ENCODE measurements at regions not wholly inside any gene's neighbourhood (a gene's known extent, or its start where the extent isn't known, plus 50 kb on each side); places are given as distances from the start of the nearest gene placed in this dataset.

- H3K27me3 ChIP-seq (ENCODE audit: insufficient read depth, low read depth, low read length) = no peaks in the 10 kb centered on the region
These were observed 286.0 kb downstream of the NPHP4 start for GRCh38 chr1:5706239-5706638.

GRCh38 chr1:5705751-5706150 is 286.5 kb downstream of the NPHP4 start:
- Histone ChIP-seq H3K9me2 (ENCODE audit: insufficient read depth, low read length) (no peaks in the 10 kb centered on the region), H3K36me3 (ENCODE audit: insufficient read depth, low read length) (no peaks in the 10 kb centered on the region), H3K9me3 (ENCODE audit: low read length) (no peaks in the 10 kb centered on the region), H3K9ac (ENCODE audit: low read length) (no peak overlapping the region), H3F3A (ENCODE audit: insufficient read depth, low read length, poor library complexity, severe bottlenecking) (no peaks in the 10 kb centered on the region), H4K20me1 (ENCODE audit: insufficient read depth) (no peaks in the 10 kb centered on the region), H3K79me2 (replicated peaks; ENCODE audit: insufficient read depth, low read length) (no peaks in the 10 kb centered on the region), H3K4me3 (ENCODE audit: low read length) (no peak overlapping the region), H3K27me3 (ENCODE audit: insufficient read depth, low read depth, low read length) (no peaks in the 10 kb centered on the region), H3K4me2 (ENCODE audit: low read length) (no peak overlapping the region), H3K27ac (ENCODE audit: low read length) (no peak overlapping the region), H2AFZ (ENCODE audit: low read depth, low read length) (no peak overlapping the region)
- TF ChIP-seq MXI1 (conservative IDR thresholded peaks at IDR 0.05; ENCODE audit: poor library complexity, severe bottlenecking) = no peak
- no peak for TF ChIP-seq SMC3 (conservative IDR thresholded peaks at IDR 0.05; ENCODE audit: poor library complexity)
- TF ChIP-seq CTCF (IDR thresholded peaks at IDR 0.05; ENCODE audit: poor library complexity, severe bottlenecking) = no peak
- no peak for TF ChIP-seq TAF1 (IDR thresholded peaks at IDR 0.05; ENCODE audit: low read depth)
- TF ChIP-seq EP300 (conservative IDR thresholded peaks at IDR 0.05; ENCODE audit: poor library complexity, severe bottlenecking) = no peak
- no peak for TF ChIP-seq POLR2AphosphoS5 (IDR thresholded peaks at IDR 0.05)
- no peak for TF ChIP-seq RAD21 (conservative IDR thresholded peaks at IDR 0.05)
- no peak for TF ChIP-seq REST (IDR thresholded peaks at IDR 0.05; ENCODE audit: borderline replicate concordance)
- TF ChIP-seq EZH2 (IDR thresholded peaks at IDR 0.05; ENCODE audit: borderline replicate concordance, insufficient read depth, low read length, poor library complexity, severe bottlenecking) = no peak

More at GRCh38 chr1:5706239-5706638, 286.0 kb downstream of the NPHP4 start:
- TF ChIP-seq POLR2AphosphoS5 (IDR thresholded peaks at IDR 0.05) (no peak), EZH2 (IDR thresholded peaks at IDR 0.05; ENCODE audit: borderline replicate concordance, insufficient read depth, low read length, poor library complexity, severe bottlenecking) (no peak), SMC3 (conservative IDR thresholded peaks at IDR 0.05; ENCODE audit: poor library complexity) (no peak), CTCF (IDR thresholded peaks at IDR 0.05; ENCODE audit: poor library complexity, severe bottlenecking) (no peak)
- H3K9me3 ChIP-seq (ENCODE audit: low read length) = no peaks in the 10 kb centered on the region
- no peak overlapping the region for H3K27ac ChIP-seq (ENCODE audit: low read length)
- H4K20me1 ChIP-seq (ENCODE audit: insufficient read depth) = no peaks in the 10 kb centered on the region
- H3K4me3 ChIP-seq (ENCODE audit: low read length) = no peak overlapping the region
- H3F3A ChIP-seq (ENCODE audit: insufficient read depth, low read length, poor library complexity, severe bottlenecking) = no peaks in the 10 kb centered on the region
- no peaks in the 10 kb centered on the region for H3K9me2 ChIP-seq (ENCODE audit: insufficient read depth, low read length)
- H3K9ac ChIP-seq (ENCODE audit: low read length) = no peak overlapping the region
- no peak overlapping the region for H3K4me2 ChIP-seq (ENCODE audit: low read length)
- H3K36me3 ChIP-seq (ENCODE audit: insufficient read depth, low read length) = no peaks in the 10 kb centered on the region
- H3K79me2 ChIP-seq (replicated peaks; ENCODE audit: insufficient read depth, low read length) = no peaks in the 10 kb centered on the region
- no peak overlapping the region for H2AFZ ChIP-seq (ENCODE audit: low read depth, low read length)
